GM18499 (cell line): ENCODE measurements at regions not wholly inside any gene's neighbourhood (a gene's known extent, or its start where the extent isn't known, plus 50 kb on each side); places are given as distances from the start of the nearest gene placed in this dataset.

ENCODE experiments used
- ATAC-seq: cut with Tn5 transposase; IDR thresholded peaks from one replicate; pipeline ENCODE4 v1.9.1; 2021; ENCODE audit warnings: moderate number of reproducible peaks; ENCODE audit not compliant: insufficient read depth, unreplicated experiment

DNA sequence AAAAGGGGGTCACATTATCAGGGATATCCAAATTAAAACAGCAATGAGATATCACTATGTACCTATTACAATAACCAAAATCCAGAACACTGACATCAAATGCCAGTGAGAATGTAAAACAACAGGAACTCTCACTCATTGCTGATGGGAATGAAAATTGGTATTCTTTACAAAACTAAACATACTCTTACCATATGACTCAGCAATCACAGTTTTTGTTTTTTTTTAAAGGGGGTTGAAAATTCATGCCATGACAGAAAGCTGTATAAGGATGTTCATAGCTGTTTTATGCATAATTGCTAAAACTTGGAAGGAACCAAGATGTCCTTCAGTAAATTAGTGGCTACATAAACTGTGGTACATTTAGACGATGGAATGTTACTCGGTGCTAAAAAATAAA is 71.6 kb upstream of the SLITRK1 start:
- no peak for ATAC-seq

DNA sequence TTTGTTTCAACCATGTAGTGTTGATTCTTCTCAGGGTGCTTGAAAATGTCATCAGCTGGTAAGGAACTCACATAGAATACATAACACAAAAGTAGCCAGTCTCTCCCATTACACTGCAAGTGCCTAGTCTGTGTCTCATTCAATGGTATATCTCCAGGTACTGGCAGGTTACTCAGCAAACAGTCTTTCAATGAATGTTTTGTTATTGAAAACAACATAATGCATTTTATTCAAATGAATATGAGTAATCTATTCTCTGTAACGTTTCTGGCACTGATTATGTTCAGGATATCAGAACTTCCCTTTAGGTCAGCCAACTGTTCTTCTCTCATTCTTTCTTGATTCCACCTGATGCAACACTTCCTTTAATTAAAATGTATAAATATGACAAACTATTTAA is 68.0 kb upstream of the SLITRK1 start:
- ATAC-seq: no peak

GRCh38 chr13:83943530-83944279 is 61.4 kb upstream of the SLITRK1 start:
- ATAC-seq: no peak

DNA sequence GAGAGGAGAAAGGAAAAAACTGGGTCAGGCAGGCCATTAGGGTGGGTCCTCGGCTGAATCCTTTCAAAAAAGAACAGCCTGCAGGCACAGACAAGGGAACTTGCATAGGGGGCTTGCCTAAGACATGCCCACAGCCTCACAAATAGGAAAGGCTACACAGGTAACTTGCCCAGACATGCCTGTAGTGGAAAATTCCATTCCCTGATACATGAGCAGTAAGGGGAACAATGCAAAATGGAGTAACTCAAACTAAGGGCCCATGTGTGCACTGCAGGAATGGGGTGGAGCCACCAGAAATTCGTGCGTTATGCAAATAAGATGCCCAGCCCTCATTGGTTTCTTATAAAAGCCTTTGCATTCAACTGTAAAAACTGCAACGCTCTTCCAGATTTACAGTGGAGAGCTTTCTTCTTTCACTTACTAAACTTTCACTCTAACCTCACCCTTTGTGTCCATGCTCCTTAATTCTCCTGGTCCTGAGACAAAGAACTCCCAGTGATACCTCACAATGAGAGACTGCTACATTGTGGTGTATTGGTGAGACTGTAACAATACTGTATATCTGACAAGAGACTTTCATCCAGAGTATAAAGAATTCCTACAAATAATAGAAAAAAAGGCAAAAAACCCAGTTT is 59.5 kb upstream of the SLITRK1 start:
- ATAC-seq: no peak

- no peak for ATAC-seq
These were observed 58.5 kb upstream of the SLITRK1 start for GRCh38 chr13:83940742-83941141.

GRCh38 chr13:83937579-83937978 is 55.3 kb upstream of the SLITRK1 start:
- ATAC-seq: no peak

GRCh38 chr13:83935566-83935965 is 53.3 kb upstream of the SLITRK1 start:
- ATAC-seq: no peak
